ENCODE measurements at regions not wholly inside any gene's neighbourhood (a gene's known extent, or its start where the extent isn't known, plus 50 kb on each side); places are given as distances from the start of the nearest gene placed in this dataset.
"Not testable (repeated sequence)": the region's sequence is repeated elsewhere in the genome, so short reads cannot be mapped to it uniquely, and the experiment has no call there.

- DNase-seq = no peak
Measured at GRCh38 chr3:166011771-166012170, 174.5 kb upstream of the BCHE start.

GRCh38 chr3:166005126-166005525 is 167.9 kb upstream of the BCHE start:
- DNase-seq = no peak

DNA sequence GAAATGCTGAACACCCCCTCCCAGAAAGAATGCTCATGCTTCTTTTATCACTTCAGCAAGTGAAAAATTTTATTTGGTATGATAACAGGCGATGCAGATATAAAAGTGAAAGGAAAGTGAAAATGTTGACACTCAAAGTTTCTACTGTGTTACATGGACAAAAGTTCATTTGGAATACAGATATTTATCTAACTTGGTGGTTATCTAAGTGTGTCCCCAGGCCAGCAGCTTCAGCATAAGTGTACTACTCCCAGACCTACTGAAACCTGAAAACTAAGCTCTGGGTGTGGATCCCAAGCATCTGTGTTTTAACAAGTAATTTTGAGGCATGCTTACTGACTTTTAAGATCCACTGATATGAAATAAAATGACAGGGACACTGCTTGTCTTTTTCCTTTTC is 157.1 kb upstream of the BCHE start:
- DNase-seq = no peak

DNA sequence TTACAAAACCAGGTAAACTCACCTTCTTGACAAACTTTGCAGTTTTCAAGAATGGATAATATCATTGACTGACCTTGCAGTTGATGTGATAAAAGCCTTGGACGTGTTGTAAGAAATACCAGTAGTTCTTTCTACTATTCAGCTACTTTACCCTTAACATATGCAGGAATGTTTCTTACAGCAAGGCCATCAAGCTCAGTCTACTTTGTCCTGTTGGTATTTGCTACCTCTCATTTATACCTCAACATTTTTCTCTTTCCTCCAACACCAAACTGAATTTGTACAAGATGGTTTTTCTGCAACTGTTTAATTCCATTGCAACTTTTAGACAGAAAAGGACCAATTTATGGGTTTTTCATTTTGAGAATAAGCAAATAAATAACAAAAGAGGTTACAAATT is 147.4 kb upstream of the BCHE start:
- no peak for DNase-seq

DNA sequence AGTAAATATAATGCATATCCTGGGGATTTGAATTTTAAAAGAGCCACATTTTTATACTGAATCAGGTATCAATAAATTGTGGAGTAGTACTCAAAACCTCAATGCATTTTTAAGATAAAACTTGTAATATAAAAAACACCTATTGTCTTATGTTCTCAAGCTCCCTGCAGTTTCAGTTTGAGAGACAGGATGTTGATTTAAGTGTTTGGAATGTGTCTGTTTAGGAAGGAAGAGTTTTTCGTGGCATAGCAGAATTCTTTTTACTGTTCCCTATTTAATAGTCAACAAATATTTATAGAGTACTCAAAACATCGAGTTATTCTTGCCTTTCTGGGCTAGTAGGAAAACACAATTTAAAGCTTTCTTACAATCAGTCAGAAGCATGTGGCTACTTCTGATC is 146.1 kb upstream of the BCHE start:
- no peak for DNase-seq

DNA sequence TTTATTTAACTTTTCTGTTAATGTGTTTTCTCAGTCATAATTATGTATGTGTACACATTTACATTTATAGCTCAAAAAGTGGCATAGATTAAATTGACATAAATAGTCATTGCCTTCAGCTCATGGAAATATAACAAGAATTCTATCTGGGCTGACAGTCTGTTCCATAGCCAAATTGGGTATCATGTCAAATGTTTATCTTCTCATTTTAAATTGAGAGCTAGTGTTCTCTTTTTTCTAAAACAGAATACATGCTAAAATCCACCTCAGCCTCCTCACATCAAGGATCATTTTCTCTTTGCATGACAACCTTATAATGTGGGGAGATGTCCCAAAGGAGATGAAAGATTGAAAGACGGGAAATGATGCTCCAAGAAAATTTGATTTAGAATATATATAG is 144.1 kb upstream of the BCHE start:
- DNase-seq = no peak

DNA sequence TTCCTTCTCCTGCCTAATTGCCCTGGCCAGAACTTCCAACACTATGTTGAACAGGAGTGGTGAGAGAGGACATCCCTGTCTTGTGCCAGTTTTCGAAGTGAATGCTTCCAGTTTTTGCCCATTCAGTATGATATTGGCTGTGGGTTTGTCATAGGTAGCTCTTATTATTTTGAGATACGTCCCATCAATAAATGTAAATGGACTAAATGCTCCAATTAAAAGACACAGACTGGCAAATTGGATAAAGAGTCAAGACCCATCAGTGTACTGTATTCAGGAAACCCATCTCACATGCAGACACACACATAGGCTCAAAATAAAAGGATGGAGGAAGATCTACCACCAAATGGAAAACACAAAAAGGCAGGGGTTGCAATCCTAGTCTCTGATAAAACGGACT is 123.6 kb upstream of the BCHE start:
- DNase-seq = not testable (repeated sequence)

DNA sequence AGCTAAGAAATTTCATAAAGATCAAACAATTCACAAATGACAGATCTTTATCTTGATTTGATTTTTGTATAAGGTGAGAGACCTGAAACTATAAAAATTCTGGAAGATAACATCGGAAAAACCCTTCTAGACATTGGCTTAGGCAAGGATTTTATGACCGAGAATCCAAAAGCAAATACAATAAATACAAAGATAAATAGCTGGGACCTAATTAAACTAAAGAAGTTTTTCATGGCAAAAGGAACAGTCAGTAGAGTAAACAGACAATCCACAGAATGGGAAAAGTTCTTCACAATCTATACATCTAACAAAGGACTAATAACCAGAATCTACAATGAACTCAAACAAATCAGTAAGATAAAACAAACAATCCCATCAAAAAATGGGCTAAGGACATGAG is 116.9 kb upstream of the BCHE start:
- DNase-seq = no peak

- no peak for DNase-seq
Measured at GRCh38 chr3:165946360-165946759, 109.1 kb upstream of the BCHE start.

- DNase-seq = no peak
Measured at GRCh38 chr3:165938986-165939540, 101.8 kb upstream of the BCHE start.

DNA sequence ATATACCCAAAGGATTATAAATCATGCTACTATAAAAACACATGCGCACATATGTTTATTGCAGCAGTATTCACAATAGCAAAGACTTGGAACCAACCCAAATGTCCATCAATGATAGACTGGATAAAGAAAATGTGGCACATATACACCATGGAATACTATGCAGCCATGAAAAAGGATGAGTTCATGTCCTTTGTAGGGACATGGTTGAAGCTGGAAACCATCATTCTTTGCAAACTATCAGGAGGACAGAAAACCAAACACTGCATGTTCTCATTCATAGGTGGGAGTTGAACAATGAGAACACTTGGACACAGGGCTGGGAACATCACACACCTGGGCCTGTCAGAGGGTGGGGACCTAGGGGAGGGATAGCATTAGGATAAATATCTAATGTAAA is 98.9 kb upstream of the BCHE start:
- not testable (repeated sequence) for DNase-seq

DNA sequence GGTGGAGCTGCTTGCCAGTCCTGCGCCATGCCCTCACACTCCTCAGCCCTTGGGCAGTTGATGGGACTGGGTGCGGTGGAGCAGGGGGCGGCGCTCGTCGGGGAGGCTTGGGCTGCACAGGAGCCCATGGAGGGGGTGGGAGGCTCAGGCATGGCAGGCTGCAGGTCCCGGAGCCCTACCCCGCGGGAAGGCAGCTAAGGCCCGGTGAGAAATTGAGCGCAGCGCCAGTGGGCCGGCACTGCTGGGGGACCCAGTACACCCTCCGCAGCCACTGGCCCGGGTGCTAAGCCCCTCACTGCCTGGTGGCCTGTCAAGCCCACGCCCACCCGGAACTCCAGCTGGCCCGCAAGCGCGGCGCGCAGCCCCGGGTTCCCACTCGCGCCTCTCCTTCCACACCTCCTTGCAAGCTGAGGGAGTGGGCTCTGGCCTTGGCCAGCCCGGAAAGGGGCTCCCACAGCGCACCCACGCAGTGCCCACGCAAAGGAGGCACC is 87.1 kb upstream of the BCHE start:
- DNase-seq = not testable (repeated sequence)

- no peak for DNase-seq
Measured at GRCh38 chr3:165920984-165921383, 83.8 kb upstream of the BCHE start.

- no peak for DNase-seq
Measured at GRCh38 chr3:165919284-165919683, 82.1 kb upstream of the BCHE start.

- DNase-seq = no peak
Measured at GRCh38 chr3:165918657-165918979, 81.4 kb upstream of the BCHE start.

- DNase-seq = not testable (repeated sequence)
Measured at GRCh38 chr3:165917938-165918656, 80.9 kb upstream of the BCHE start.

- DNase-seq = not testable (repeated sequence)
Measured at GRCh38 chr3:165915104-165915503, 77.9 kb upstream of the BCHE start.

GRCh38 chr3:165903885-165904630 is 66.8 kb upstream of the BCHE start:
- peak in 1 of 2 experiments; percentile 23 for DNase-seq

GRCh38 chr3:165899066-165899465 is 61.8 kb upstream of the BCHE start:
- peak in 1 of 2 experiments; percentile 5 for DNase-seq

- DNase-seq = no peak
Measured at GRCh38 chr3:165897137-165897536, 59.9 kb upstream of the BCHE start.

GRCh38 chr3:165895919-165896318 is 58.7 kb upstream of the BCHE start:
- peak in 1 of 2 experiments; percentile 11 for DNase-seq

GRCh38 chr3:165892565-165892964 is 55.3 kb upstream of the BCHE start:
- DNase-seq = no peak

Data from NCI-H446 (cell line).